Ectodermal cell (in vitro differentiated cells): ENCODE measurements at regions not wholly inside any gene's neighbourhood (a gene's known extent, or its start where the extent isn't known, plus 50 kb on each side); places are given as distances from the start of the nearest gene placed in this dataset.

ENCODE experiments used
- H3K27ac ChIP-seq: 2 replicates; pipeline ENCODE4 v1.7.0; 2013; ENCODE audit warnings: mild to moderate bottlenecking, low read depth, low read length; ENCODE audit not compliant: insufficient read depth, poor library complexity, severe bottlenecking
- H3K27me3 ChIP-seq: 2 replicates; pipeline ENCODE4 v1.7.0; 2013; ENCODE audit warnings: mild to moderate bottlenecking, low read length; ENCODE audit not compliant: insufficient read depth, control insufficient read depth, poor library complexity, severe bottlenecking
- H3K36me3 ChIP-seq: one replicate; pipeline ENCODE4 v1.7.0; 2013; ENCODE audit warnings: low read length; ENCODE audit not compliant: control insufficient read depth, insufficient read depth
- H3K4me1 ChIP-seq: one replicate; pipeline ENCODE4 v1.7.0; 2013; ENCODE audit warnings: low read length; ENCODE audit not compliant: control insufficient read depth, insufficient read depth
- H3K4me3 ChIP-seq: 2 replicates; pipeline ENCODE4 v1.7.0; 2013; ENCODE audit warnings: low read depth, low read length, control low read depth; ENCODE audit not compliant: insufficient read depth
- H3K9me3 ChIP-seq: 2 replicates; pipeline ENCODE4 v1.7.0; 2013; ENCODE audit warnings: mild to moderate bottlenecking, low read length, moderate library complexity; ENCODE audit not compliant: control insufficient read depth
- WGBS, 2 experiments: methylation state at CpG; one replicate each; pipeline ENCODE4 v1.1.7; 2013; ENCODE audit warnings: missing lambda C conversion rate in 2 of 2; 5-methylcytosine and 5-hydroxymethylcytosine counted together

- Histone ChIP-seq H3K27ac (no peak overlapping the region), H3K36me3 (no peaks in the 10 kb centered on the region), H3K4me1 (no peaks in the 10 kb centered on the region), H3K27me3 (no peaks in the 10 kb centered on the region), H3K4me3 (no peak overlapping the region), H3K9me3 (no peaks in the 10 kb centered on the region)
- 70 to 79% methylated on average over 2 of the region's 2 CpGs for WGBS, 2 experiments
Measured at GRCh38 chr5:88948746-88949600, 66.0 kb upstream of the MEF2C start.

GRCh38 chr5:88944751-88945531 lies 62.0 kb upstream of the MEF2C start:
- Histone ChIP-seq H3K27ac (no peak overlapping the region), H3K36me3 (no peaks in the 10 kb centered on the region), H3K4me1 (no peaks in the 10 kb centered on the region), H3K27me3 (no peaks in the 10 kb centered on the region), H3K9me3 (no peaks in the 10 kb centered on the region), H3K4me3 (no peak overlapping the region)
- 90 to 92% methylated on average over 8 of the region's 8 CpGs for WGBS, 2 experiments

GRCh38 chr5:88941581-88941980 lies 58.6 kb upstream of the MEF2C start:
- Histone ChIP-seq H3K9me3 (no peaks in the 10 kb centered on the region), H3K4me3 (no peak overlapping the region), H3K4me1 (no peaks in the 10 kb centered on the region), H3K27ac (no peak overlapping the region), H3K36me3 (no peaks in the 10 kb centered on the region), H3K27me3 (no peaks in the 10 kb centered on the region)
- 94 to 100% methylated on average over 2 of the region's 2 CpGs for WGBS, 2 experiments

- no peak overlapping the region for H3K27ac ChIP-seq
Measured at GRCh38 chr5:88940713-88941112, 57.7 kb upstream of the MEF2C start.

GRCh38 chr5:88939300-88939699 lies 56.3 kb upstream of the MEF2C start:
- no peaks in the 10 kb centered on the region for H3K4me1 ChIP-seq
- WGBS, 2 experiments = no CpG with 5 or more reads among the region's 2 CpGs
- no peak overlapping the region for H3K4me3 ChIP-seq
- no peaks in the 10 kb centered on the region for H3K36me3 ChIP-seq
- H3K9me3 ChIP-seq = no peaks in the 10 kb centered on the region
- H3K27me3 ChIP-seq = no peaks in the 10 kb centered on the region
- no peak overlapping the region for H3K27ac ChIP-seq

More at GRCh38 chr5:88940713-88941112, 57.7 kb upstream of the MEF2C start:
- 100% methylated on average over 1 of the region's 1 CpG for WGBS, 2 experiments
- Histone ChIP-seq H3K27me3 (no peaks in the 10 kb centered on the region), H3K36me3 (no peaks in the 10 kb centered on the region), H3K4me3 (no peak overlapping the region), H3K4me1 (no peaks in the 10 kb centered on the region), H3K9me3 (no peaks in the 10 kb centered on the region)

GRCh38 chr5:88938488-88938887 lies 55.5 kb upstream of the MEF2C start:
- H3K27me3 ChIP-seq = no peaks in the 10 kb centered on the region
- H3K27ac ChIP-seq = no peak overlapping the region
- 85 to 95% methylated on average over 3 of the region's 3 CpGs for WGBS, 2 experiments

GRCh38 chr5:88937406-88937805 lies 54.4 kb upstream of the MEF2C start:
- Histone ChIP-seq H3K4me3 (no peak overlapping the region), H3K9me3 (no peaks in the 10 kb centered on the region), H3K27ac (no peak overlapping the region), H3K27me3 (no peaks in the 10 kb centered on the region), H3K4me1 (no peaks in the 10 kb centered on the region), H3K36me3 (no peaks in the 10 kb centered on the region)
- WGBS, 2 experiments = 94 to 95% methylated on average over 4 of the region's 5 CpGs

More at GRCh38 chr5:88938488-88938887, 55.5 kb upstream of the MEF2C start:
- Histone ChIP-seq H3K36me3 (no peaks in the 10 kb centered on the region), H3K9me3 (no peaks in the 10 kb centered on the region), H3K4me1 (no peaks in the 10 kb centered on the region), H3K4me3 (no peak overlapping the region)

- Histone ChIP-seq H3K27ac (no peak overlapping the region), H3K4me1 (no peaks in the 10 kb centered on the region), H3K4me3 (no peak overlapping the region), H3K27me3 (no peaks in the 10 kb centered on the region), H3K9me3 (no peaks in the 10 kb centered on the region), H3K36me3 (no peaks in the 10 kb centered on the region)
- WGBS, 2 experiments = 94 to 98% methylated on average over 3 of the region's 3 CpGs
Measured at GRCh38 chr5:88934439-88934838, 51.5 kb upstream of the MEF2C start.
